GM18867 (cell line): ENCODE measurements at regions not wholly inside any gene's neighbourhood (a gene's known extent, or its start where the extent isn't known, plus 50 kb on each side); places are given as distances from the start of the nearest gene placed in this dataset.
"Not testable (repeated sequence)": the region's sequence is repeated elsewhere in the genome, so short reads cannot be mapped to it uniquely, and the experiment has no call there.

Source experiments
- ATAC-seq: cut with Tn5 transposase; IDR thresholded peaks from one replicate; pipeline ENCODE4 v1.9.1; 2021; ENCODE audit warnings: mild to moderate bottlenecking, moderate library complexity; ENCODE audit not compliant: unreplicated experiment

- no peak for ATAC-seq
Observed at GRCh38 chr13:112172017-112172416, 105.1 kb downstream of the SOX1 start.

GRCh38 chr13:112172641-112173251 lies 105.8 kb downstream of the SOX1 start:
- no peak for ATAC-seq

GRCh38 chr13:112174476-112175110 lies 107.6 kb downstream of the SOX1 start:
- ATAC-seq = no peak

GRCh38 chr13:112175162-112176075 lies 108.5 kb downstream of the SOX1 start:
- no peak for ATAC-seq

- ATAC-seq = not testable (repeated sequence)
Observed at GRCh38 chr13:112176141-112177119, 109.5 kb downstream of the SOX1 start.

GRCh38 chr13:112177450-112178288 lies 110.7 kb downstream of the SOX1 start:
- ATAC-seq = no peak

GRCh38 chr13:112178769-112179168 lies 111.8 kb downstream of the SOX1 start:
- ATAC-seq = no peak

- no peak for ATAC-seq
Observed at GRCh38 chr13:112179421-112179820, 112.5 kb downstream of the SOX1 start.

GRCh38 chr13:112179995-112180394 lies 113.0 kb downstream of the SOX1 start:
- no peak for ATAC-seq

- ATAC-seq = no peak
Observed at GRCh38 chr13:112181336-112182067, 114.6 kb downstream of the SOX1 start.

- ATAC-seq = no peak
Observed at GRCh38 chr13:112182251-112182650, 115.3 kb downstream of the SOX1 start.

- ATAC-seq = no peak
Observed at GRCh38 chr13:112182846-112183531, 116.0 kb downstream of the SOX1 start.

- no peak for ATAC-seq
Observed at GRCh38 chr13:112183532-112184090, 116.7 kb downstream of the SOX1 start.

GRCh38 chr13:112184261-112184660 lies 117.3 kb downstream of the SOX1 start:
- ATAC-seq = no peak

- ATAC-seq = no peak
Observed at GRCh38 chr13:112184851-112185371, 118.0 kb downstream of the SOX1 start.

- ATAC-seq = no peak
Observed at GRCh38 chr13:112185466-112185865, 118.5 kb downstream of the SOX1 start.

- ATAC-seq = no peak
Observed at GRCh38 chr13:112186091-112186490, 119.1 kb downstream of the SOX1 start.
